ENCODE measurements at regions not wholly inside any gene's neighbourhood (a gene's known extent, or its start where the extent isn't known, plus 50 kb on each side); places are given as distances from the start of the nearest gene placed in this dataset.

- Histone ChIP-seq H3K9me1 (replicated peaks; ENCODE audit: control insufficient read depth, extremely low read depth, insufficient read depth, low read length) (no peaks in the 10 kb centered on the region), H3K36me3 (ENCODE audit: control insufficient read depth in 2 of 2, extremely low read depth in 1 of 2, insufficient read depth in 2 of 2, low read length in 2 of 2) (no peaks in the 10 kb centered on the region), H2AFZ (ENCODE audit: low read depth, low read length) (no peak overlapping the region), H3K27me3 (ENCODE audit: control insufficient read depth in 2 of 2, insufficient read depth in 2 of 2, low read length in 2 of 2) (no peaks in the 10 kb centered on the region), H3K79me2 (ENCODE audit: control insufficient read depth, insufficient read depth, low read length) (no peaks in the 10 kb centered on the region), H3K27ac (ENCODE audit: insufficient read depth, low read depth, low read length) (no peak overlapping the region), H4K20me1 (replicated peaks; ENCODE audit: control insufficient read depth, extremely low read depth, insufficient read depth, low read length) (no peaks in the 10 kb centered on the region), H3K4me2 (ENCODE audit: insufficient read depth, low read length) (no peak overlapping the region), H3K9ac (replicated peaks; ENCODE audit: extremely low read depth, insufficient read depth, low read length) (no peak overlapping the region), H3K9me3 (replicated peaks; ENCODE audit: control insufficient read depth, insufficient read depth, low read length) (peaks cover 2% of the 10 kb centered on the region), H3K4me3 (replicated peaks in 1 of 3; ENCODE audit: insufficient read depth in 1 of 3, low read depth in 1 of 3, low read length in 3 of 3) (no peak overlapping the region), H3K4me1 (ENCODE audit: control insufficient read depth, extremely low read depth, insufficient read depth, low read length) (no peaks in the 10 kb centered on the region)
- no peak for DNase-seq (ENCODE audit: low read depth, low spot score)
- intact Hi-C loops (cut with micrococcal nuclease) (no loop called here), dilution Hi-C loops (cut with MboI; ENCODE audit: extremely low pct_ligation_motif_present, low sequenced_read_pairs) (no loop called here)
- no peak for FAIRE-seq
- ChIA-PET CTCF (no interaction called here), POLR2A (no interaction called here)
- TF ChIP-seq MYC (IDR thresholded peaks at IDR 0.05; ENCODE audit: low read depth, low read length), result no peak
- TF ChIP-seq POLR2AphosphoS5 (IDR thresholded peaks at IDR 0.05; ENCODE audit: insufficient read depth, low read depth, low read length), result no peak
- no peak for TF ChIP-seq MAX (IDR thresholded peaks at IDR 0.05; ENCODE audit: insufficient read depth, insufficient read length)
- TF ChIP-seq GATA2 (IDR thresholded peaks at IDR 0.05; ENCODE audit: insufficient read depth, insufficient read length, low read depth, low read length), result no peak
- no peak for TF ChIP-seq EZH2 (IDR thresholded peaks at IDR 0.05; ENCODE audit: borderline replicate concordance, low read depth, low read length, severe bottlenecking)
- TF ChIP-seq JUN (IDR thresholded peaks at IDR 0.05; ENCODE audit: borderline replicate concordance, insufficient read depth, insufficient read length, low read depth), result no peak
- no peak for TF ChIP-seq POLR2A (IDR thresholded peaks at IDR 0.05; ENCODE audit: low read depth, low read length)
- TF ChIP-seq FOS (IDR thresholded peaks at IDR 0.05; ENCODE audit: borderline replicate concordance, insufficient read depth, low read length), result no peak
- no peak for TF ChIP-seq CTCF (IDR thresholded peaks at IDR 0.05; ENCODE audit: extremely low read depth in 1 of 2, insufficient read depth in 1 of 2, low read depth in 1 of 2, low read length in 2 of 2)
- BruUV-seq (replicated peaks), result no TSS peak
Measured at GRCh38 chr6:19450651-19451050, 386.5 kb upstream of the ID4 start.

All from endothelial cell of umbilical vein (primary cell).